Suprapubic skin (tissue), 4 donors: ENCODE measurements at regions not wholly inside any gene's neighbourhood (a gene's known extent, or its start where the extent isn't known, plus 50 kb on each side); places are given as distances from the start of the nearest gene placed in this dataset.

Experiments
- DNase-seq, 2 donors: peaks; one replicate each; pipeline ENCODE4 v3.0.0-alpha.2; 2019; ENCODE audit warnings: low spot score in 2 of 2
- H3K27ac ChIP-seq: fragments of 200-600 bp; sonication (generic); one replicate; pipeline ENCODE4 v1.5.1; 2019
- H3K27me3 ChIP-seq: fragments of 200-600 bp; sonication (generic); one replicate; pipeline ENCODE4 v1.5.1; 2019
- H3K36me3 ChIP-seq: fragments of 200-600 bp; sonication (generic); one replicate; pipeline ENCODE4 v1.5.1; 2019
- H3K4me1 ChIP-seq: fragments of 200-600 bp; sonication (generic); one replicate; pipeline ENCODE4 v1.5.1; 2019
- H3K4me3 ChIP-seq: fragments of 200-600 bp; sonication (generic); one replicate; pipeline ENCODE4 v1.5.1; 2019; ENCODE audit warnings: mild to moderate bottlenecking
- H3K9me3 ChIP-seq: fragments of 200-600 bp; sonication (generic); one replicate; pipeline ENCODE4 v1.5.1; 2019
- EP300 ChIP-seq: sonication (generic); formaldehyde crosslinking; IDR thresholded peaks from one replicate; pipeline ENCODE4 v1.6.1; 2017; ENCODE audit warnings: antibody characterized with exemption
- POLR2A ChIP-seq, 2 donors: fragments of 450-650 bp; IDR thresholded peaks; one replicate each; pipeline ENCODE4 v1.6.1; 2017; ENCODE audit warnings: antibody characterized with exemption in 2 of 2, mild to moderate bottlenecking in 2 of 2, moderate library complexity in 2 of 2
- POLR2AphosphoS5 ChIP-seq, 3 donors: sonication (generic); formaldehyde crosslinking; IDR thresholded peaks; one replicate each; pipeline ENCODE4 v1.6.1; 2017; ENCODE audit warnings: antibody characterized with exemption in 3 of 3
- WGBS: methylation state at CpG from one replicate; pipeline ENCODE4 v1.1.5; 2018; 5-methylcytosine and 5-hydroxymethylcytosine counted together
- TF ChIP-seq, protein P1 (sequence below), 2 donors: fragments of 200-600 bp in 1 of 2; fragments of 450-650 bp in 1 of 2; sonication (generic) in 1 of 2; IDR thresholded peaks; one replicate each; pipeline ENCODE4 v1.5.1; 2016 to 2019; ENCODE audit warnings: antibody characterized with exemption in 2 of 2, mild to moderate bottlenecking in 1 of 2, moderate library complexity in 1 of 2

- no peak overlapping the region for H3K4me3 ChIP-seq
- no peaks in the 10 kb centered on the region for H3K27me3 ChIP-seq
- TF ChIP-seq, protein P1, sequence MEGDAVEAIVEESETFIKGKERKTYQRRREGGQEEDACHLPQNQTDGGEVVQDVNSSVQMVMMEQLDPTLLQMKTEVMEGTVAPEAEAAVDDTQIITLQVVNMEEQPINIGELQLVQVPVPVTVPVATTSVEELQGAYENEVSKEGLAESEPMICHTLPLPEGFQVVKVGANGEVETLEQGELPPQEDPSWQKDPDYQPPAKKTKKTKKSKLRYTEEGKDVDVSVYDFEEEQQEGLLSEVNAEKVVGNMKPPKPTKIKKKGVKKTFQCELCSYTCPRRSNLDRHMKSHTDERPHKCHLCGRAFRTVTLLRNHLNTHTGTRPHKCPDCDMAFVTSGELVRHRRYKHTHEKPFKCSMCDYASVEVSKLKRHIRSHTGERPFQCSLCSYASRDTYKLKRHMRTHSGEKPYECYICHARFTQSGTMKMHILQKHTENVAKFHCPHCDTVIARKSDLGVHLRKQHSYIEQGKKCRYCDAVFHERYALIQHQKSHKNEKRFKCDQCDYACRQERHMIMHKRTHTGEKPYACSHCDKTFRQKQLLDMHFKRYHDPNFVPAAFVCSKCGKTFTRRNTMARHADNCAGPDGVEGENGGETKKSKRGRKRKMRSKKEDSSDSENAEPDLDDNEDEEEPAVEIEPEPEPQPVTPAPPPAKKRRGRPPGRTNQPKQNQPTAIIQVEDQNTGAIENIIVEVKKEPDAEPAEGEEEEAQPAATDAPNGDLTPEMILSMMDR (IDR thresholded peaks at IDR 0.05): no peak
- TF ChIP-seq POLR2AphosphoS5 (IDR thresholded peaks at IDR 0.05) (no peak), EP300 (no peak), POLR2A (IDR thresholded peaks at IDR 0.05) (no peak)
- no peaks in the 10 kb centered on the region for H3K9me3 ChIP-seq
- H3K36me3 ChIP-seq: no peaks in the 10 kb centered on the region
- H3K27ac ChIP-seq: no peak overlapping the region
- no peaks in the 10 kb centered on the region for H3K4me1 ChIP-seq
- no peak for DNase-seq
- 68% methylated on average over 4 of the region's 4 CpGs for WGBS
Observed at GRCh38 chr13:87280139-87280538, 391.0 kb upstream of the SLITRK5 start.

DNA sequence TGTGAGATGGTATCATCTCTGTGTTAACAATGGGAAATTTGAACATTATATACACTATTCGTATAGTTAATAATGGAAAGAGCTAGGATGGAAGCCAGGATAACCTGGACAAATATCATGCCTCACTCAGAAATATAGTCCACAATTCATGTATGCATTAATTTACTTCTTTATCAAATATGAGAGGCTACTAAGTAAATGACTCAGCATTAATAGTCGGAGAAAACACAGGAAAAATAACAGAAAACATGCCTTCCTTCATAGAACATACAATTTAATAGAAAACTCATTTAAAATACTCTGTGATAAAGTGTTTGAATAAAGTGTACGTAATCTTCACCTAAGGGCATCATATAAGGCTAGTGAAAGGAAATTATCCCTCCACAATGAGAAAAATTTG lies 383.4 kb upstream of the SLITRK5 start:
- Histone ChIP-seq H3K27me3 (no peaks in the 10 kb centered on the region), H3K4me1 (no peaks in the 10 kb centered on the region), H3K36me3 (no peaks in the 10 kb centered on the region), H3K4me3 (no peak overlapping the region), H3K27ac (no peak overlapping the region), H3K9me3 (no peaks in the 10 kb centered on the region)
- TF ChIP-seq POLR2A (IDR thresholded peaks at IDR 0.05) (no peak), EP300 (no peak), POLR2AphosphoS5 (IDR thresholded peaks at IDR 0.05) (no peak)
- TF ChIP-seq, protein P1 (IDR thresholded peaks at IDR 0.05): no peak
- DNase-seq: no peak
- 61% methylated on average over 3 of the region's 3 CpGs for WGBS

GRCh38 chr13:87295636-87296035 lies 375.5 kb upstream of the SLITRK5 start:
- no peak for TF ChIP-seq POLR2AphosphoS5 (IDR thresholded peaks at IDR 0.05)
- no peak for TF ChIP-seq POLR2A (IDR thresholded peaks at IDR 0.05)
- TF ChIP-seq, protein P1 (IDR thresholded peaks at IDR 0.05): no peak
- TF ChIP-seq EP300: no peak
- Histone ChIP-seq H3K4me3 (no peak overlapping the region), H3K36me3 (no peaks in the 10 kb centered on the region)

DNA sequence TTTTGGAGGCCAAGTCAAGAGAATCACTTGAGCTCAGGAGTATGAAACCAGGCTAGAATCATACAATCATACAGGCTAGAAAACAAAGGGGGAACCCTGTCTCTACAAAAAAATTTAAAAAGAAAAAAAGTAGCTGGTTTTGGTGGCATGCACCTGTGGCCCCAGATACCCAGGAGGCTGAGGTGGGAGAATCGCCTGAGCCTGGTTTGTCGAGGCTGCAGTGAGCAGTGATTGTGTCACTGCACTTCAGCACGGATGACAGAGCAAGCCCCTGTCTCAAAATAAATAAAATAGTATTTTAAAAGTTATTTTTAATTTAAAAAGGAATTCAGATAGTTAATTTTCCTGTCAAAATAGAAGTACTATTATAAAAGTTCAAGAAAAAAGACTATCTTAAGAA lies 369.1 kb upstream of the SLITRK5 start:
- no peak overlapping the region for H3K27ac ChIP-seq
- no peak overlapping the region for H3K4me3 ChIP-seq
- H3K9me3 ChIP-seq: no peaks in the 10 kb centered on the region
- WGBS: 71% methylated on average over 3 of the region's 3 CpGs
- TF ChIP-seq, protein P1 (IDR thresholded peaks at IDR 0.05): no peak
- TF ChIP-seq EP300: no peak
- no peak for TF ChIP-seq POLR2AphosphoS5 (IDR thresholded peaks at IDR 0.05)
- no peak for TF ChIP-seq POLR2A (IDR thresholded peaks at IDR 0.05)
- no peaks in the 10 kb centered on the region for H3K36me3 ChIP-seq
- no peak for DNase-seq
- no peaks in the 10 kb centered on the region for H3K27me3 ChIP-seq
- H3K4me1 ChIP-seq: no peaks in the 10 kb centered on the region

More at GRCh38 chr13:87295636-87296035, 375.5 kb upstream of the SLITRK5 start:
- DNase-seq: no peak
- H3K27ac ChIP-seq: no peak overlapping the region
- H3K4me1 ChIP-seq: no peaks in the 10 kb centered on the region
- H3K9me3 ChIP-seq: no peaks in the 10 kb centered on the region
- H3K27me3 ChIP-seq: no peaks in the 10 kb centered on the region

DNA sequence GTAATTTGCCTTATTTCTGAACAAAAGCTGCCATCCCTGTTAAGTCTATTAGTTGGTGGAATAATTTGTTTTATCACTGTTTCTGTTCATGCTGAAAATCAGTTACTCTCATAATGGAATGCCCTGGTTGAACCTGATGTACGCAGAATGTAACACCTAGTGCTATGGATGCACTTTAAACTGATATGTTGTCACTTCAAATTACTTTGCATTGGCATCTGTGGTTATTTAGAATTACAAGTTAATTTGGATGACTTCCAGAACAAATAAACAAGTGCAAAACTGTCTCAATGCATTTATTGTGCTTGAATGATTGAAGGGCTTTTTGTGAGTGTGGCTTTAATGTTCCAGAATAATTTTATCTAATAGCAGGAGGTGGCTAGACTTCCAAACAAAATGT lies 368.2 kb upstream of the SLITRK5 start:
- H3K27me3 ChIP-seq: no peaks in the 10 kb centered on the region
- TF ChIP-seq POLR2AphosphoS5 (IDR thresholded peaks at IDR 0.05) (no peak), POLR2A (IDR thresholded peaks at IDR 0.05) (no peak), EP300 (no peak)
- TF ChIP-seq, protein P1 (IDR thresholded peaks at IDR 0.05): no peak
- no peak overlapping the region for H3K27ac ChIP-seq
- no peak for DNase-seq
- 55% methylated on average over 1 of the region's 1 CpG for WGBS
- H3K4me1 ChIP-seq: no peaks in the 10 kb centered on the region
- H3K4me3 ChIP-seq: no peak overlapping the region
- H3K36me3 ChIP-seq: no peaks in the 10 kb centered on the region
- no peaks in the 10 kb centered on the region for H3K9me3 ChIP-seq
